Esophagus muscularis mucosa (tissue), 3 donors: ENCODE measurements at regions not wholly inside any gene's neighbourhood (a gene's known extent, or its start where the extent isn't known, plus 50 kb on each side); places are given as distances from the start of the nearest gene placed in this dataset.

ENCODE experiments used
- CTCF ChIP-seq, 3 experiments: fragments of 200-600 bp in 2 of 3; fragments of 450-650 bp in 1 of 3; sonication (generic) in 2 of 3; IDR thresholded peaks; one replicate each; pipeline ENCODE4 v1.5.1; 2017 to 2019; ENCODE audit warnings: antibody characterized with exemption in 3 of 3, mild to moderate bottlenecking in 2 of 3, moderate library complexity in 1 of 3
- EP300 ChIP-seq: sonication (generic); formaldehyde crosslinking; IDR thresholded peaks from one replicate; pipeline ENCODE4 v1.6.1; 2017; ENCODE audit warnings: antibody characterized with exemption

DNA sequence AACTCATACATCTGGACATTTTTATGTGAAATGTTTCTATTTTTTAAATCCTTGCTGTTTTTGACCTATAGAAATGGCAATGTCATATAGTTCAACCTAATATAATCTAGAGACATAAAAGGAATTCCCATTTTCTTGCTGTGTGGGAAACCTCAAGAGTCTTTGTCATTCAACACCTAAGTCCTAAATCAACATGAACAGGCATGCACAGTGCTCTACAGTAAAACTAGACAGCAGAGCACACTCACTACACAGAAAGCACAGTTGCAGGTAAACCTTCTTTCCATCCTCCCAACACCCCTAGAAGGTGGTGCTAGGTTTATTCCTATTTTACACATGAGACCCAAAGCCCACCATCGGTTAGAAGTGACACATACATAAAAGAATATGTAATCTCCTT, 79.1 kb upstream of the C1QTNF7 start:
- no peak for TF ChIP-seq CTCF (IDR thresholded peaks at IDR 0.05)
- TF ChIP-seq EP300, result no peak
